ENCODE measurements at regions not wholly inside any gene's neighbourhood (a gene's known extent, or its start where the extent isn't known, plus 50 kb on each side); places are given as distances from the start of the nearest gene placed in this dataset.

GRCh38 chr5:2027790-2028189 is 145.1 kb upstream of the IRX4 start:
- no peak for DNase-seq (ENCODE audit: low read depth, low spot score)
- Histone ChIP-seq H4K20me1 (replicated peaks; ENCODE audit: control insufficient read depth, extremely low read depth, insufficient read depth, low read length) (no peaks in the 10 kb centered on the region), H3K9ac (replicated peaks; ENCODE audit: extremely low read depth, insufficient read depth, low read length) (no peak overlapping the region), H3K4me1 (ENCODE audit: control insufficient read depth, extremely low read depth, insufficient read depth, low read length) (no peaks in the 10 kb centered on the region), H3K27ac (ENCODE audit: insufficient read depth, low read depth, low read length) (no peak overlapping the region), H3K4me3 (replicated peaks in 1 of 3; ENCODE audit: insufficient read depth in 1 of 3, low read depth in 1 of 3, low read length in 3 of 3) (no peak overlapping the region), H3K4me2 (ENCODE audit: insufficient read depth, low read length) (no peak overlapping the region), H3K27me3 (ENCODE audit: control insufficient read depth in 2 of 2, insufficient read depth in 2 of 2, low read length in 2 of 2) (no peaks in the 10 kb centered on the region), H3K36me3 (ENCODE audit: control insufficient read depth in 2 of 2, extremely low read depth in 1 of 2, insufficient read depth in 2 of 2, low read length in 2 of 2) (no peaks in the 10 kb centered on the region), H3K9me3 (replicated peaks; ENCODE audit: control insufficient read depth, insufficient read depth, low read length) (no peaks in the 10 kb centered on the region), H3K79me2 (ENCODE audit: control insufficient read depth, insufficient read depth, low read length) (no peaks in the 10 kb centered on the region), H3K9me1 (replicated peaks; ENCODE audit: control insufficient read depth, extremely low read depth, insufficient read depth, low read length) (no peaks in the 10 kb centered on the region), H2AFZ (ENCODE audit: low read depth, low read length) (no peak overlapping the region)
- FAIRE-seq = no peak
- ChIA-PET POLR2A (no interaction called here), CTCF (no interaction called here)
- intact Hi-C loops (cut with micrococcal nuclease) = no loop called here
- TF ChIP-seq MAX (IDR thresholded peaks at IDR 0.05; ENCODE audit: insufficient read depth, insufficient read length) = no peak
- no peak for TF ChIP-seq FOS (IDR thresholded peaks at IDR 0.05; ENCODE audit: borderline replicate concordance, insufficient read depth, low read length)
- no peak for TF ChIP-seq EZH2 (IDR thresholded peaks at IDR 0.05; ENCODE audit: borderline replicate concordance, low read depth, low read length, severe bottlenecking)
- no peak for TF ChIP-seq GATA2 (IDR thresholded peaks at IDR 0.05; ENCODE audit: insufficient read depth, insufficient read length, low read depth, low read length)
- no peak for TF ChIP-seq POLR2AphosphoS5 (IDR thresholded peaks at IDR 0.05; ENCODE audit: insufficient read depth, low read depth, low read length)
- TF ChIP-seq, protein P1, sequence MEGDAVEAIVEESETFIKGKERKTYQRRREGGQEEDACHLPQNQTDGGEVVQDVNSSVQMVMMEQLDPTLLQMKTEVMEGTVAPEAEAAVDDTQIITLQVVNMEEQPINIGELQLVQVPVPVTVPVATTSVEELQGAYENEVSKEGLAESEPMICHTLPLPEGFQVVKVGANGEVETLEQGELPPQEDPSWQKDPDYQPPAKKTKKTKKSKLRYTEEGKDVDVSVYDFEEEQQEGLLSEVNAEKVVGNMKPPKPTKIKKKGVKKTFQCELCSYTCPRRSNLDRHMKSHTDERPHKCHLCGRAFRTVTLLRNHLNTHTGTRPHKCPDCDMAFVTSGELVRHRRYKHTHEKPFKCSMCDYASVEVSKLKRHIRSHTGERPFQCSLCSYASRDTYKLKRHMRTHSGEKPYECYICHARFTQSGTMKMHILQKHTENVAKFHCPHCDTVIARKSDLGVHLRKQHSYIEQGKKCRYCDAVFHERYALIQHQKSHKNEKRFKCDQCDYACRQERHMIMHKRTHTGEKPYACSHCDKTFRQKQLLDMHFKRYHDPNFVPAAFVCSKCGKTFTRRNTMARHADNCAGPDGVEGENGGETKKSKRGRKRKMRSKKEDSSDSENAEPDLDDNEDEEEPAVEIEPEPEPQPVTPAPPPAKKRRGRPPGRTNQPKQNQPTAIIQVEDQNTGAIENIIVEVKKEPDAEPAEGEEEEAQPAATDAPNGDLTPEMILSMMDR (IDR thresholded peaks at IDR 0.05; ENCODE audit: extremely low read depth in 1 of 2, insufficient read depth in 1 of 2, low read depth in 1 of 2, low read length in 2 of 2) = no peak
- TF ChIP-seq POLR2A (IDR thresholded peaks at IDR 0.05; ENCODE audit: low read depth, low read length) = no peak
- no peak for TF ChIP-seq MYC (IDR thresholded peaks at IDR 0.05; ENCODE audit: low read depth, low read length)
- TF ChIP-seq JUN (IDR thresholded peaks at IDR 0.05; ENCODE audit: borderline replicate concordance, insufficient read depth, insufficient read length, low read depth) = no peak
- BruUV-seq (replicated peaks) = no TSS peak
- dilution Hi-C loops (cut with MboI; ENCODE audit: extremely low pct_ligation_motif_present, low sequenced_read_pairs) = no loop called here

Data from endothelial cell of umbilical vein (primary cell).